AG10803 (cell line): ENCODE measurements at regions not wholly inside any gene's neighbourhood (a gene's known extent, or its start where the extent isn't known, plus 50 kb on each side); places are given as distances from the start of the nearest gene placed in this dataset.
A peak's percentile ranks its signal among the peaks of the same experiment; 100 is the strongest.

Experiments used
- DNase-seq: peaks from one replicate; pipeline ENCODE4 v3.0.0; 2010; ENCODE audit warnings: low read depth
- H3K4me3 ChIP-seq: 2 replicates; pipeline ENCODE4 v1.5.1; 2011; ENCODE audit warnings: mild to moderate bottlenecking, low read length, control low read depth
- TF ChIP-seq, protein P1 (sequence below): conservative IDR thresholded peaks from 2 replicates; pipeline ENCODE4 v1.5.1; 2011; ENCODE audit warnings: mild to moderate bottlenecking, low read length, control low read depth, inconsistent platforms

DNA sequence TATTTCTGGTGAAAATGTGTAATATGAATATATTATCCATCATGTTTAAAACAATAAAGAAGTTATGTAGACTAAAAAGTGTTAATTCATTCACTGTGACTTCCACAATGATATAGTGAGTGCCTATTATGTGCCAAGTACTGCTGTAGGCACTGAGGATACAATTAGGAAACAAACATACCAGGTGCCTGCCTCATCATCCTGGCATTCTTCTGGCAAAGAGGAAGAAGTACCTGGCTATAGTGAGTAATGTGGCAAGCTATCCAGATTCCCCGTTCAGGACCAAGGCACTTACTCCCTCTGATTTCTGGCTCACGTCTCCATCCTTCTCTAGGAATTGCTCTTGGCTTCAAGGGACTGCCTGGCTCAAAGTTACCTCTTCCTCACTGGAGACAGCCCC lies 77.5 kb upstream of the CLMP start:
- peak; percentile 11 for DNase-seq
- TF ChIP-seq, protein P1, sequence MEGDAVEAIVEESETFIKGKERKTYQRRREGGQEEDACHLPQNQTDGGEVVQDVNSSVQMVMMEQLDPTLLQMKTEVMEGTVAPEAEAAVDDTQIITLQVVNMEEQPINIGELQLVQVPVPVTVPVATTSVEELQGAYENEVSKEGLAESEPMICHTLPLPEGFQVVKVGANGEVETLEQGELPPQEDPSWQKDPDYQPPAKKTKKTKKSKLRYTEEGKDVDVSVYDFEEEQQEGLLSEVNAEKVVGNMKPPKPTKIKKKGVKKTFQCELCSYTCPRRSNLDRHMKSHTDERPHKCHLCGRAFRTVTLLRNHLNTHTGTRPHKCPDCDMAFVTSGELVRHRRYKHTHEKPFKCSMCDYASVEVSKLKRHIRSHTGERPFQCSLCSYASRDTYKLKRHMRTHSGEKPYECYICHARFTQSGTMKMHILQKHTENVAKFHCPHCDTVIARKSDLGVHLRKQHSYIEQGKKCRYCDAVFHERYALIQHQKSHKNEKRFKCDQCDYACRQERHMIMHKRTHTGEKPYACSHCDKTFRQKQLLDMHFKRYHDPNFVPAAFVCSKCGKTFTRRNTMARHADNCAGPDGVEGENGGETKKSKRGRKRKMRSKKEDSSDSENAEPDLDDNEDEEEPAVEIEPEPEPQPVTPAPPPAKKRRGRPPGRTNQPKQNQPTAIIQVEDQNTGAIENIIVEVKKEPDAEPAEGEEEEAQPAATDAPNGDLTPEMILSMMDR: no peak
- no peak overlapping the region for H3K4me3 ChIP-seq

DNA sequence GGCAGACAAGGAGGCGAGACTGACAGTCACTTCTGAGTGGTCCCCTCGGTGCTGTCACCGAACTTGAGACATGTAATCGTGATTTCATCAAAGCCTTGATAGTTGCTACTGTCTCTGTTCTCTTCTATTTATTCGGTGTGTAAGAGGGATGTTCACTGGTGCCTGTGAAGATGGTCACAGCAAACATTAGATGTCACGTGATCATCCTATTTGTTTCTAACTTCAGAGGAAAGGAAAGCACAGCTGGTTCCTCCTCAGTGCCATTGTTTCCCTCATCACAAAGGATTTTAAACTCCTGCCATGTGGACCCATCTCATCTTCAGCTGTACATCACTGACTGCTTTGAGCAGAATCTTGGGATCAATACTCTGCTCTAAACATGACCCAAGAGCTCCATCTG lies 73.1 kb upstream of the CLMP start:
- TF ChIP-seq, protein P1: no peak
- no peak for DNase-seq
- no peak overlapping the region for H3K4me3 ChIP-seq

DNA sequence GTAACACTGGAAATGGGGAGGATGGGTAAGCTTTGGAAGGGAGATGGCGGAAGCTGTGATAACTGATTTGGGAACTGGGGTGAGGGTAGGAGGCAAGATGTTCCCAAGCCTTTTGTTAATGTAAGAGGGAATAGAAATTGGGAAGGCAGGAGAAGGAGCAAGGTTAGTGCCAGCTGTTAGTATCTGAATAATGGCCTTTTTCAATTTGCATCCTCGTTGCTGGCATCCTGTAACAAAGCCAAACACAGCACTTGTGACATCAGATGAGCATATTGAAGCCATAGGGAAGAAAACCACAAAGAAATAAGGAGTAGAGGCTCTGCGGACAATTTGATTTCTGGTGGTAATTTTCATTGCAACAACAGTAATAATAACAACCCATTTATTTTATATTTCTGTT lies 70.9 kb upstream of the CLMP start:
- no peak overlapping the region for H3K4me3 ChIP-seq
- TF ChIP-seq, protein P1: no peak
- no peak for DNase-seq

DNA sequence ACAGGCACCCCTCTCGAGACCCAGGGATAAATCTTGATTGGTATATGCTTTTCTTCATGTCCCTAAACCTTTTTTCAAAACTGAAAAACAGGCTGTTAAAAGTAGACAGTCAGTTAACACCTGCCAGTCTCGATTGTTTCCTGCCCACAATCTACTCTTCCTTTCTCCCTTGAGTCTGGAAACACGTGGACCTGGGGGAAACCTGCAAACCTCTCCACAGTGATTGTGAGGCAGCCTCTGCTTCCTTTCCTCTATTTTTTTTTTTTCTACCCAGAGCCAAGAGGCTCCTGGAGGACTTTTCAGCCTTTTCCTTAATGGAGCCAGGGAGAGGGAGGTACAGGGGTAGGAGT lies 69.4 kb upstream of the CLMP start:
- H3K4me3 ChIP-seq: no peak overlapping the region
- TF ChIP-seq, protein P1: no peak
- DNase-seq: no peak

DNA sequence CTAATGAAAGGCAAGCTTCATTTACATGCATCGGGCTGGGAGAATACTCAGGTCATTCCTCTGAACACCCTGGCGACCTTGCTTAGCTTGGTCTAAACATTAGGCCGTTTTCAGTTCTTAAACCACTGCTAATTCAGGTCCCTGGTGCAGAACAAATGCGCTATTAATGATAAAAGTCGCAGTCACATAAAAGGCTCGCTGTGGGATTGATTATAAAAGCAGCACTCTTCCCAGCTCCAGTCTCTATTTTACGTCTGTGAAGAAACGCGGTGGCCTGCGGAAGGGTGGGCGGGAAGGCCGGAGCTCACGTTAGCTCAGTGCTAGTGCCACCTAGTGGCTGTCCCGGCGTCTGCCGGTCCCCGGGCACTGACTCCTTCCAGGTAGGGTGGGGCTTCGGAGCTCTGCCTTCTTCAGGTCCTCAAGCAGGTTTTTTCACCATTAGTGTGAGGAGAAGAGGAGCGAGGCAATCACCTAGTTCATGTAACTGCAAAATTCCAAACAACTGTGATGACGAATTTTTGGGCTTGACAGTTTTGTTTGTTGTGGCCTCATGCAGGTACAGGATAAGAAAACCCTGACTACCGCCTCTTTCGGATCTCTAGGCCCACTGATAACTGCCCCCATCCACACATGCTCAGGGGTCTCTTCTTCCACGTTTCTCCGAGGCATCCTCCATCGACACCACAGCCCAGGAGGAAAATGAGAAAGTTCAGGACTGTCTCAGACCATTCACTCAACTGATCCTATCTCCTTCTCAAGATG lies 66.5 kb upstream of the CLMP start:
- DNase-seq: peak; percentile 62
- H3K4me3 ChIP-seq: peak overlapping the region; percentile 36
- TF ChIP-seq, protein P1: peak; percentile 93

DNA sequence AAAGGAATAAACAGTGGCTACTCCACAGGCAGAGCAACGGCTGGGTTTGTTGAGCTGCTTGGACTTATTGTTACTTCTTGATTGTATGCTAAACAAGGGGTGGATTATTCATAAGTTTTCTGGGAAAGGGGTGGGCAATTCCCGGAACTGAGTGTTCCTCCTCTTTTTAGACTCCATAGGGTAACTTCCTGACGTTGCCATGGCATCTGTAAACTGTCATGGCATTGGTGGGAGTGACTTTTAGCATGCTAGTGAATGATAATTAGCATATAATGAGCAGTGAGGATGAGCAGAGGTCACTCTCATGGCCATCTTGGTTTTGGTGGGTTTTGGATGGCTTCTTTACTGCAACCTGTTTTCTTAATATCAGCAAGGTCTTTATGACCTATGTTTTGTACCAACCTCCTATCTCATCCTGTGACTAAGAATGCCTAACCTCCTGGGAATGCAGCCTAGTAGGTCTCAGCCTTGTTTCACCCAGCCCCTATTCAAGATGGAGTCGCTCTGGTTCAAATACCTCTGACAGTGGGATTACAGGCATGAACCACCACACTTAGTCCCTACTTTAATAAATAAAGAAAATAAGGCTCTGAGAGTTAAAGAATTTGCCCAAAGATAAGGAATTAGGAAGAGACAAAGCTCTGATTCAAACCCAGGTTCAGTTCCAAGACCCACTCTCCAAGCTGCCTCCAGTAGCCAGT lies 65.6 kb upstream of the CLMP start:
- H3K4me3 ChIP-seq: no peak overlapping the region
- TF ChIP-seq, protein P1: no peak
- no peak for DNase-seq

DNA sequence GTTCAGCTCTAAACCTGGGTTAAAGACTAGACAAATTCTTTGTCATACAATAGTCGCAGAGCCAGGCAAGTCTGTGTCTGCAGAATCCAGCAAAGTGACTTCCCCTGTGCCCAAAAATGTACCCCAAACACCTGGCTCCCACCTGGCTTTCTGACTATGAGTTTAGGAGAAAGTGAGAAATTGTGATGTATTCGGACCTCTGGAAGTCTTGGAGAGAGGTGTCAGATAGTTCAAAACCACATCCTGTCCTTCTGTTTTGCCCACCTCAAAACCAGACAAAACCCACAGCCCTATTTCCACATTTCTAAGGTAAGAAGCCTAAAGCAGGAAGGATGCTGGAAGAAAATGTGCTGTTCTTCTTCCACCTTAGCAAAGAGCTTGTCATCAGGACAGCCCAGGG lies 63.8 kb upstream of the CLMP start:
- no peak for DNase-seq
- TF ChIP-seq, protein P1: no peak
- H3K4me3 ChIP-seq: no peak overlapping the region
